IPS-15b (cell line): ENCODE measurements at regions not wholly inside any gene's neighbourhood (a gene's known extent, or its start where the extent isn't known, plus 50 kb on each side); places are given as distances from the start of the nearest gene placed in this dataset.

ENCODE experiments used
- H3K27me3 ChIP-seq: one replicate; pipeline ENCODE4 v1.6.1; 2013; ENCODE audit warnings: low read length; ENCODE audit not compliant: control insufficient read depth, insufficient read depth
- H3K36me3 ChIP-seq: one replicate; pipeline ENCODE4 v1.6.1; 2013; ENCODE audit warnings: low read length; ENCODE audit not compliant: control insufficient read depth, insufficient read depth
- H3K4me1 ChIP-seq: one replicate; pipeline ENCODE4 v1.6.1; 2013; ENCODE audit warnings: mild to moderate bottlenecking, low read length; ENCODE audit not compliant: control insufficient read depth, insufficient read depth
- H3K4me3 ChIP-seq: one replicate; pipeline ENCODE4 v1.5.1; 2013; ENCODE audit warnings: low read depth, low read length
- H3K9ac ChIP-seq: one replicate; pipeline ENCODE4 v1.6.1; 2013; ENCODE audit warnings: low read depth, mild to moderate bottlenecking, low read length
- H3K9me3 ChIP-seq: one replicate; pipeline ENCODE4 v1.6.1; 2013; ENCODE audit warnings: mild to moderate bottlenecking, low read length; ENCODE audit not compliant: control insufficient read depth, insufficient read depth

DNA sequence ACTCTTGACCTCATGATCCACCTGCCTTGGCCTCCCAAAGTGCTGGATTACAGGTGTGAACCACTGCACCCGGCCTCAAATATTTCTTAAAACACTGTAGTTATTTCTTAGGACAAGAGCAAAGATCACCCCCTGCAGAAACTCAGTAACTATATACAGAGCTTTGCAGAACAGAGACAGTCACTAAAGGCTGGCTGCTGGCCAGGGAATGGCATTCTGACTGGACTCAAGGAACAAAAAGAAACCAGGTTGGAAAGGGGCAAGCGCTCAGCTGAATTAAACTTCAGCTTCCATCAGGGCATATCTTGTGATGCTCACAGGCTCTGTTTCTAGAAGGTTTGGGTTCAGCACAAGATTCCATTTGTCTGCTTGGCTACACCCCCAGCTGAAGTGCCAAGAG is 95.8 kb downstream of the ADAMTS15 start:
- H3K9ac ChIP-seq = no peak overlapping the region
- H3K4me3 ChIP-seq = no peak overlapping the region
- H3K36me3 ChIP-seq = no peaks in the 10 kb centered on the region
- no peaks in the 10 kb centered on the region for H3K9me3 ChIP-seq
- H3K27me3 ChIP-seq = no peaks in the 10 kb centered on the region
- H3K4me1 ChIP-seq = no peaks in the 10 kb centered on the region

DNA sequence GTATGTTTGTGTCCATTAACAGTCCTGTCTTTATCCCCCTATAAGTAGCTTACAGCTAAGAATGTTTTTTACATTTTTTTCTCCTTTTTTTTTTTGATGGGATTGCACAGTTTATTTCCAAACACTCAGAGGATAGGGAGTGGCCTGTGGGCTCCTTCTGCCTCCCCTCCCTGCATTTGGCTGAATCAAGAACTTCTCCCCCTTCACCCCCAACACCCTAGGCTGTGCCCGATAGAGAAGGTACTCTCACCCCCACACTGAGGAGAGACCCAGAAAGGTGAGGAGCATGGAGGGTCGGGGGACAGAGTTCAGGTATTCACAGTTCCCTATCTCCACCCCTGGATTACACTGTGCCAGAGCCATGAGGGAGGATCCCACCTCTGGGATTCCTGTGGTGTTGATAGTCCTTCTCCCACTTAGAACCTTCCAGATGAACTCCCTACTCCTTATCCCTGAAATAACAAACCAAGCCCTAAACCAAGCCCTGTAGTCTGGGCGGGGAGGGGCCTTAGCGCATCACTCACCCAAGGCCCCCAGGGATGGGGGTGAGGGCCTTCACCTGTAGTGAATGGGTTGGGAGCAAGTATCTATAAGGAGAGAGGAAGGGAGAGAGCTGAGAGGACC is 97.1 kb downstream of the ADAMTS15 start:
- no peaks in the 10 kb centered on the region for H3K4me1 ChIP-seq
- no peak overlapping the region for H3K4me3 ChIP-seq
- H3K9ac ChIP-seq = no peak overlapping the region
- no peaks in the 10 kb centered on the region for H3K27me3 ChIP-seq
- H3K9me3 ChIP-seq = no peaks in the 10 kb centered on the region
- H3K36me3 ChIP-seq = no peaks in the 10 kb centered on the region

DNA sequence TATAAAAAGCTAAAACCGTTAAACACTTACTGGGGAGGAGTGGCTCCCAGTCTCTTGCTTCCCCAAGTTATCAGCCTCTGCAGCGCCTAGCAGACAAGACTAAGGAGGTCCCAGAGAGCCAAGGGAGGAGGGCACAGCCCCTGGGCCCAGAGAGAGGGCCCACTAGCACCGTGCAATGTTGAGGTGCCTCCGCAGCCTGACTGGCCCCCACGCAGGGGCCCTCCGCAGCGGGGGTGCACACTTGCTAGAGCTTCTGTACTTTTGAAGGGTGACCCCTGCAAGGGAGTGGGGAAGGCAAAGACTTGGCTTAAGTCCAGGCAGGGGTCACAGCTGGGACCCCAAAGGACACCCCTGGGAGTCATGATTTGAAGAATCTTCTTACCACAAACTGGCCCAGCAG is 98.0 kb downstream of the ADAMTS15 start:
- Histone ChIP-seq H3K36me3 (no peaks in the 10 kb centered on the region), H3K4me3 (no peak overlapping the region)

DNA sequence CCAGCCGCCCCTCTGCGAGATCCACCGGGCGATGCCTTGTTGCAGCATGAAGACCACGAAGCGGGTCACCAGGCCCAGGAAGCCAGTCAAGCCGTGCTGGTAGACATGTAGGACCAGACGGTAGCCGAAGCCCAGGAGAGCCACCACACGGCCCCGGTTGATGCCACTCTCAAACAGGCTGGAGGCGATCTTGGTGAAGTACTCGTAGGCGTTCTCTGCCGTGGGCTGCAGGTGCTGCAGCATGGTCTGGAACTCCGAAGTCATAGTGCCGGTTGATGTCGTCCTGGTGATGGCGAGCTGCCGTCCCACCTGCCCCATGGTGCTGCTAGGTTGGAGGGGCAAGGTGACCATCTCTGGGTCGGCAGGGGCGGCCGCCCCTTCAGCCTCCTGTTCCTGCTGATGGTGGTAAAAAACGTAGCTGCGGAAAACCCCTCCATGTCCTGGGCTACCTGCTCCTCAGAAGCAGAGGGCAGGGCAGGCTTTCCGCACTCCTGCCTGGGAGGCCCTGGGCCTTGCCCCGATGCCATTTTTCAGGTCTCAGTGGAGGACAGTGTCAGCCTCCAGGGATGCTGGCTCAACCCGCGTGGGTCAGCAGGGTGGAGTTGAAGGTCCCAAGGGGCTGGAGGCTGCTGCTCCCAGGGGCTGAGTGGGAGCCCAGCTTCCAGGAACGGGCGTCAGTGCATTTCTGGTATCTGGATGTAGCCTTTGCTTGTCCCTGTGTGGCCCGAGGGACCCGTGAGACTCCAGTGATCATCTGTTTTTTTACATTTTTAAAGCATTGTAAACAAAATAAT is 98.7 kb downstream of the ADAMTS15 start:
- H3K9ac ChIP-seq = no peak overlapping the region
- no peaks in the 10 kb centered on the region for H3K27me3 ChIP-seq
- no peaks in the 10 kb centered on the region for H3K4me1 ChIP-seq
- H3K4me3 ChIP-seq = no peak overlapping the region
- H3K9me3 ChIP-seq = no peaks in the 10 kb centered on the region
- H3K36me3 ChIP-seq = no peaks in the 10 kb centered on the region

More for the DNA sequence above, 98.0 kb downstream of the ADAMTS15 start:
- Histone ChIP-seq H3K27me3 (no peaks in the 10 kb centered on the region), H3K4me1 (no peaks in the 10 kb centered on the region), H3K9ac (no peak overlapping the region), H3K9me3 (no peaks in the 10 kb centered on the region)

DNA sequence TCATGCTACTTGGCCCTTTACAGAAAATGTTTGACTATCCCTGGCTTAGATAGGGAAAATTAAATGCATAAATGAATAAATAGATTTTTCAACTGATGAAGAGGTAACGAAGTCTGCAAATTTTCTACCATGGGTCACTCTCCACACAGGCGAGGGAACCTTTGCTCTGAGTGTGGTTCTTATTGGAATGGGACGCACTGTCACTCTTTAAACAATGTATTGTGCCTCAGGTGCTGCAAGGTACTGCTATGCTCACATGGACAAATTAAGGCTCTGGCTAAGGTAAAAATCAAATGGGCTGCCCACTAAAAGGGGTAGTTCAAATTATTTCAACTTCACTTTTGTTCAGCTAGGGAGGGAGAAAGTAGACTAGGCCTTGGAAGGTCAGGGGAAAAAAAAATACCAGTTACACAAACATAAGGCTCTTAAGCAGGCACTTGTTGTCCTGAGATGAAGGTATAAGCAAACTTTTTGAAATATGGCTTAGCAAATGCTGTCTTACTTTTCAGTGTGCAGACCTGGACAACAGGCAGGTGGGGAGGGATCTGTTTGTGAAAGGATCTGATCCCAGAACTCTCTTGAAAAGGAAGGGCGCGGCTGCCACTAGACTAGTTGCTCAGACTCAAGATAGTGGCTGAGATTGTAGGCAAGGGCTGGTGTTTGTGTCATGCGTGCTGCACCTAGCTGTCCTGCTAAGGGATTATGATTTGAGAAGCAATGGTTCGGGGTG is 99.5 kb downstream of the ADAMTS15 start:
- Histone ChIP-seq H3K9ac (no peak overlapping the region), H3K4me3 (no peak overlapping the region), H3K4me1 (no peaks in the 10 kb centered on the region), H3K9me3 (no peaks in the 10 kb centered on the region), H3K36me3 (no peaks in the 10 kb centered on the region), H3K27me3 (no peaks in the 10 kb centered on the region)

DNA sequence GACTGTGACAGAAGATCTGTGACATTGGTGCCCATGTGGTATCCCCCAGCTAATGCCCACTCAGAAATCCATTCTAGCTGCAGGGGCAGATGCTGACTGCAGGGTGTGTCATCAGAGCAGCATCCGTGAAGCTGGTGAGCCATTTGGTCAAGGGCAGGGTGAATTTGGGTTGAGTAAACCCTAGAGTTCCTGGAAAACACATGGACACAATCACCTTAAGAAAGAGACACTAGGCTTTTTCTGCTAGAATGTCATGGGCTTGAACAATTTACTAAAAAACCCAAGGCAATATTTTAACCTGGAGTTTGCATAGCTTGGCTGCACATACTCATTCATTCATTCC is 100.0 kb downstream of the ADAMTS15 start:
- H3K4me1 ChIP-seq = no peaks in the 10 kb centered on the region
- no peaks in the 10 kb centered on the region for H3K27me3 ChIP-seq
- no peak overlapping the region for H3K9ac ChIP-seq
- H3K4me3 ChIP-seq = no peak overlapping the region
- no peaks in the 10 kb centered on the region for H3K9me3 ChIP-seq
- no peaks in the 10 kb centered on the region for H3K36me3 ChIP-seq

DNA sequence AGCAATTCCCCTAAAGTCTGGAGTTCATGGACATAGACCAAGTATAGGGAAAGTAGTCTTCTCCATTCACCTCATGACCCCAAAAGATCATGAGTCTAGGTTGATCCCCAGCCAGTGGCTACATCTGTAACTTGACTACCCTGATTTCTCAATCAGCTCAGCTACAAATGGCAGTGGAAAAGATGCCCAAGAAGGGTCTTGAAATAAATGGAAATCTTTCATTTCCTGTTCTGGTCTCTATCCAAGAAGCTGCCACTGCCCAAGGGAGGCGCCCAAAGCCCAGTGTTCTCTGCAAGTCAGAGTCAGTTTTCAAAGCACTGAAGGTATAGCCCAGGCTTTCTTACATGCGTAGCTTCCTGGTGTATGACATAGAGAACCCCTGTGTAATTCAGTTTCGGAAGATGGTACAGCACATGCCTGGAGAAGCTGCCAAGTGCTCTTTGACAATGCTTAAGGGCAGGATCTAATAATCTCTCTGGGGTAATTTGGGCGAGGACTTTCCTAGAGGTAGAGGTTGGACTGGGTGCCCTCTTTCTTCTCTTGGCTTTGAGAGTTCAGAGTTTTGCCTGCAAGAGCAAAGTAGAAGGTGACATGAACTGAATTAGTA is 101.1 kb downstream of the ADAMTS15 start:
- Histone ChIP-seq H3K9me3 (no peaks in the 10 kb centered on the region), H3K4me3 (no peak overlapping the region), H3K9ac (no peak overlapping the region), H3K27me3 (no peaks in the 10 kb centered on the region), H3K36me3 (no peaks in the 10 kb centered on the region), H3K4me1 (no peaks in the 10 kb centered on the region)

DNA sequence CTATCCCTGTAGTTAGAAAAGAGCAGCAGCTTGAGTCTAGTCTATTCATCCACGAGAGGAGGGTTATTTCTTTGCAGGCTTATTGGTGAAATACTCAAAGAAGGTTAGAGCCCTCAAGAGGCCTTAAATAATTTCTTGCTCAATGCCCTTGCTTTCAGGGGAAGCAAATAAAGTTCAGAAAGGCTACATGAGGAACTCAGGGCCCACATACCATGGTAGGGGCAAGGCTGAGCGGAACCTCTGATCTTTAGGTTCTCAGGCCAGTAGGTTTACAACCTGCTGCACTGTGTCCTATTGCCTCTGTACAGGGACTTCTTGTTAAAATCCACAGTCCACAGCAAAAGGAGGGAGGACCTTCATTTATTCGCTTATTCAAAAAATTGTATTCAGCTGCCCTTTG is 101.7 kb downstream of the ADAMTS15 start:
- Histone ChIP-seq H3K9me3 (no peaks in the 10 kb centered on the region), H3K27me3 (no peaks in the 10 kb centered on the region)

DNA sequence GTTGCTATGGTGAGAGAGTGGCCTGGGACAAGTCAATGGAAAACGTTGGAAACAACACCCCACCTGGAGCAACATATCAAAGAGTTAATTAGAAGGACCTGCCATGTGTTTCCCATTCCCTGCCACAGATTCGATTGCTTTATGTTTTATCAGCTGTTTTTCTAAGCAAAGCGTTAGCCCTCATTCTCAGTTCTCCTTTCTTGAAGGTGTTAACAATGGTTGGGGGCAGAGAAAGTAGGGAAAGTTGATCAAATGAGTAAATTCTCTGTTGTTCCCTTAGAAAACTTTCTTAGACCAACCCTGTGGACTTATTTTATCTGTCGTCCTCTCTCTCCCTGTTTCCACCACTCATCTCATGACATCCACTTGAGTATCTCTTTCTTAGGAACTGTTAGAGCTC is 102.5 kb downstream of the ADAMTS15 start:
- Histone ChIP-seq H3K4me1 (no peaks in the 10 kb centered on the region), H3K4me3 (no peak overlapping the region), H3K9me3 (no peaks in the 10 kb centered on the region), H3K27me3 (no peaks in the 10 kb centered on the region), H3K9ac (no peak overlapping the region), H3K36me3 (no peaks in the 10 kb centered on the region)

More for the DNA sequence above, 101.7 kb downstream of the ADAMTS15 start:
- H3K9ac ChIP-seq = no peak overlapping the region
- H3K4me1 ChIP-seq = no peaks in the 10 kb centered on the region
- no peak overlapping the region for H3K4me3 ChIP-seq
- H3K36me3 ChIP-seq = no peaks in the 10 kb centered on the region

DNA sequence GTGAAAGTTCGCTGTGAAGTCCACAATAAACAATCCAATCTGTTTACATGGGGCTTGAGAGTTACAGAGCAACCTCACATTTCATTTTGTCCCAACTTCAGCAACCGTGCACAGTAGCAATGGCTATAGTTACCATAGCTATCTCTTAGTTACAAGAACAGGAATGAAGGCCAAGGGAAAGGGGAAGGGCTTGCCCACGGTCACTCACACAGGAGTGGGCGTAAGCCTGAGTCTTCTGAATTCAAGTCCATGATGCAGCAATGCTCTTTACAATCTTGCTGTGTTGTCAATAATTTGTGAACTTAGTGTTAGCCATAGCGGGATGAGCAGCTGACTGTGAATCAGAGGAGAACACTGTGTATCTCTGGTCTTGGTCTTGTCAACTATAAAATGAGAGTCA is 102.9 kb downstream of the ADAMTS15 start:
- Histone ChIP-seq H3K27me3 (no peaks in the 10 kb centered on the region), H3K36me3 (no peaks in the 10 kb centered on the region), H3K9ac (no peak overlapping the region), H3K4me1 (no peaks in the 10 kb centered on the region), H3K4me3 (no peak overlapping the region), H3K9me3 (no peaks in the 10 kb centered on the region)

DNA sequence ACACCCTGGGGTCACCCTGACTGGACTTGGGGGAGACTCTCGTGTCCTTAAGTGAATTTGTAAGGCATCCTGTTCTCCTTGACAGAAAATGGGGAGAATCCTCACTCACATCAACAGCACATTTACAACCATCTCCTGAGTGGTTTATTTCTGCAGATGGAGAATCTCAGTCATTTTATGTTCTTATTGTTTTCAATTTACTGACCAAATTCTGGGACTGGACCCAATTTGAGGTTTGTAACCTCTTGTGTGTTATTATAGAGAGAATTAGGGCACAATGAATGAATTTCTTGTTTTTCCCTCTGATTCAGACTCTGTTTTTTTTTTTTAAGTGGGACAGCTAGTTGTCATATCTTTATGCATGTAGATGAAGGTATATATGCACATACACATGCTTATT is 104.9 kb downstream of the ADAMTS15 start:
- no peaks in the 10 kb centered on the region for H3K36me3 ChIP-seq
- H3K9ac ChIP-seq = no peak overlapping the region
- no peaks in the 10 kb centered on the region for H3K4me1 ChIP-seq
- no peak overlapping the region for H3K4me3 ChIP-seq
- no peaks in the 10 kb centered on the region for H3K27me3 ChIP-seq
- H3K9me3 ChIP-seq = no peaks in the 10 kb centered on the region
